Mesenchymal stem cell (in vitro differentiated cells and primary cell): ENCODE measurements at regions not wholly inside any gene's neighbourhood (a gene's known extent, or its start where the extent isn't known, plus 50 kb on each side); places are given as distances from the start of the nearest gene placed in this dataset.

Experiments used
- DNase-seq: peaks from one replicate; pipeline ENCODE4 v3.0.0-alpha.2; 2013
- H2AFZ ChIP-seq: one replicate; pipeline ENCODE4 v1.6.1; 2013; ENCODE audit warnings: low read depth, mild to moderate bottlenecking, control low read depth, inconsistent platforms, low read length, moderate library complexity
- H2AK5ac ChIP-seq: 2 replicates; pipeline ENCODE4 v1.6.1; 2013; ENCODE audit warnings: low read length, moderate library complexity, mild to moderate bottlenecking, inconsistent platforms; ENCODE audit not compliant: severe bottlenecking
- H2BK120ac ChIP-seq: one replicate; pipeline ENCODE4 v1.6.1; 2013; ENCODE audit warnings: low read depth, mild to moderate bottlenecking, inconsistent platforms, low read length, moderate library complexity
- H2BK12ac ChIP-seq, 2 experiments: one replicate each; pipeline ENCODE4 v1.6.1; 2013; ENCODE audit warnings: inconsistent platforms in 2 of 2, low read length in 2 of 2, mild to moderate bottlenecking in 2 of 2, moderate library complexity in 2 of 2, control low read depth in 1 of 2
- H2BK15ac ChIP-seq: one replicate; pipeline ENCODE4 v1.6.1; 2013; ENCODE audit warnings: mild to moderate bottlenecking, low read depth, inconsistent platforms; ENCODE audit not compliant: poor library complexity, severe bottlenecking
- H2BK5ac ChIP-seq: 2 replicates; pipeline ENCODE4 v1.6.1; 2013; ENCODE audit warnings: low read depth, mild to moderate bottlenecking, low read length, control low read depth, inconsistent platforms; ENCODE audit not compliant: poor library complexity, severe bottlenecking
- H3K14ac ChIP-seq, 2 experiments: one replicate each; pipeline ENCODE4 v1.6.1; 2013; ENCODE audit warnings: inconsistent platforms in 2 of 2, low read length in 2 of 2, control low read depth in 1 of 2, mild to moderate bottlenecking in 1 of 2, moderate library complexity in 1 of 2
- H3K18ac ChIP-seq, 2 experiments: one replicate each; pipeline ENCODE4 v1.6.1; 2013; ENCODE audit warnings: inconsistent platforms in 2 of 2, low read length in 2 of 2, control low read depth in 1 of 2, low read depth in 1 of 2, mild to moderate bottlenecking in 1 of 2
- H3K23ac ChIP-seq, 2 experiments: one replicate each; pipeline ENCODE4 v1.6.1; 2013; ENCODE audit warnings: inconsistent platforms in 2 of 2, low read length in 2 of 2, mild to moderate bottlenecking in 2 of 2, moderate library complexity in 2 of 2, control low read depth in 1 of 2
- H3K27ac ChIP-seq: 2 replicates; pipeline ENCODE4 v1.5.1; 2013; ENCODE audit warnings: mild to moderate bottlenecking, moderate library complexity, low read length, control low read depth, inconsistent platforms; ENCODE audit not compliant: poor library complexity, severe bottlenecking
- H3K27me3 ChIP-seq, 2 experiments: 2 replicates each; pipeline versions ENCODE4 v1.6.1 to v1.7.0; 2013; ENCODE audit warnings: low read length in 2 of 2, mild to moderate bottlenecking in 2 of 2, moderate library complexity in 2 of 2, control low read depth in 1 of 2, inconsistent platforms in 1 of 2; ENCODE audit not compliant: control insufficient read depth in 1 of 2, insufficient read depth in 1 of 2
- H3K36me3 ChIP-seq, 2 experiments: 2 replicates each; pipeline versions ENCODE4 v1.6.1 to v1.7.0; 2013; ENCODE audit warnings: low read length in 2 of 2, control low read depth in 1 of 2, inconsistent platforms in 1 of 2, low read depth in 1 of 2, mild to moderate bottlenecking in 1 of 2; ENCODE audit not compliant: insufficient read depth in 2 of 2, control insufficient read depth in 1 of 2
- H3K4ac ChIP-seq, 2 experiments: one replicate each; pipeline ENCODE4 v1.6.1; 2013; ENCODE audit warnings: inconsistent platforms in 2 of 2, low read length in 2 of 2, mild to moderate bottlenecking in 2 of 2, moderate library complexity in 2 of 2, control low read depth in 1 of 2, low read depth in 1 of 2
- H3K4me1 ChIP-seq: 2 replicates; pipeline ENCODE4 v1.6.1; 2013; ENCODE audit warnings: low read depth, low read length, control low read depth; ENCODE audit not compliant: control insufficient read depth, insufficient read depth
- H3K4me2 ChIP-seq: 2 replicates; pipeline ENCODE4 v1.6.1; 2013; ENCODE audit warnings: low read length, mild to moderate bottlenecking, inconsistent platforms; ENCODE audit not compliant: poor library complexity, severe bottlenecking
- H3K4me3 ChIP-seq, 2 experiments: 2 replicates each; pipeline versions ENCODE4 v1.5.1 to v1.7.0; 2013; ENCODE audit warnings: low read length in 2 of 2, mild to moderate bottlenecking in 2 of 2, control low read depth in 1 of 2, low read depth in 1 of 2; ENCODE audit not compliant: insufficient read depth in 1 of 2
- H3K79me1 ChIP-seq: replicated peaks from 2 replicates; pipeline ENCODE4 v1.6.1; 2013; ENCODE audit warnings: mild to moderate bottlenecking, control low read depth, low read length, inconsistent platforms; ENCODE audit not compliant: poor library complexity, severe bottlenecking
- H3K9ac ChIP-seq: 2 replicates; pipeline ENCODE4 v1.7.0; 2013; ENCODE audit warnings: mild to moderate bottlenecking, low read length, moderate library complexity
- H3K9me3 ChIP-seq: 2 replicates; pipeline ENCODE4 v1.7.0; 2013; ENCODE audit warnings: mild to moderate bottlenecking, low read length; ENCODE audit not compliant: control insufficient read depth
- H4K8ac ChIP-seq: one replicate; pipeline ENCODE4 v1.6.1; 2013; ENCODE audit warnings: inconsistent platforms, mild to moderate bottlenecking, low read length, moderate library complexity
- H4K91ac ChIP-seq: one replicate; pipeline ENCODE4 v1.6.1; 2013; ENCODE audit warnings: mild to moderate bottlenecking, low read length, inconsistent platforms
- WGBS: methylation state at CpG from one replicate; pipeline ENCODE4 v1.1.7; 2013; ENCODE audit warnings: mixed read lengths; 5-methylcytosine and 5-hydroxymethylcytosine counted together

DNA sequence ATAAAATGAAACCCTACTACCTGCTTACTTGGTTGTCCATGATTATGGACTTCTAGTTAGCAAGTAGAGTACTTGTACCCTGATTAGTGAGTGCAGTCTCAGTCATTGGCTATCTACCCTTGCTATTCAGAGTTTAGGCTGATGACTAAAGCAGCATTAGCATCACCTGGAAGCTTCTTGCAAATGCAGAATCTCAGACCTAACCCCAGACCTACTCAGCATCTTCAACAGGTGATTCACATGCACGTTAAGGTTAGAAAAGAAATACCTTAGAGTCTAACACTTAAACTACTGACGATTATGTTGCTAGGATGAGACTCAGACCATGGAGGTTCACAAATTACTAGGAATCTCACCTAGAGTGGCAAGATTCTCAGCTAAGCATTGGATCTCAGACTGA lies 399.9 kb upstream of the FANCL start:
- H3K4me2 ChIP-seq, result no peak overlapping the region
- no peak for DNase-seq
- H2AFZ ChIP-seq, result no peak overlapping the region
- peaks cover 2% of the 10 kb centered on the region for H3K4me1 ChIP-seq
- no peaks in the 10 kb centered on the region for H3K27me3 ChIP-seq
- no peak overlapping the region for H3K4me3 ChIP-seq
- H3K14ac ChIP-seq, result no peak overlapping the region
- H3K27ac ChIP-seq, result no peak overlapping the region
- no peak overlapping the region for H2BK5ac ChIP-seq
- H2BK15ac ChIP-seq, result no peak overlapping the region
- H4K91ac ChIP-seq, result no peak overlapping the region
- no peaks in the 10 kb centered on the region for H3K9me3 ChIP-seq
- no peak overlapping the region for H3K9ac ChIP-seq
- H3K79me1 ChIP-seq, result no peaks in the 10 kb centered on the region
- 41% methylated on average over 2 of the region's 2 CpGs for WGBS
- no peak overlapping the region for H3K23ac ChIP-seq
- no peak overlapping the region for H2AK5ac ChIP-seq
- H3K18ac ChIP-seq, result no peak overlapping the region
- H3K36me3 ChIP-seq, result no peaks in the 10 kb centered on the region
- H3K4ac ChIP-seq, result no peak overlapping the region
- H2BK12ac ChIP-seq, result no peak overlapping the region
- no peak overlapping the region for H2BK120ac ChIP-seq
- H4K8ac ChIP-seq, result no peak overlapping the region

DNA sequence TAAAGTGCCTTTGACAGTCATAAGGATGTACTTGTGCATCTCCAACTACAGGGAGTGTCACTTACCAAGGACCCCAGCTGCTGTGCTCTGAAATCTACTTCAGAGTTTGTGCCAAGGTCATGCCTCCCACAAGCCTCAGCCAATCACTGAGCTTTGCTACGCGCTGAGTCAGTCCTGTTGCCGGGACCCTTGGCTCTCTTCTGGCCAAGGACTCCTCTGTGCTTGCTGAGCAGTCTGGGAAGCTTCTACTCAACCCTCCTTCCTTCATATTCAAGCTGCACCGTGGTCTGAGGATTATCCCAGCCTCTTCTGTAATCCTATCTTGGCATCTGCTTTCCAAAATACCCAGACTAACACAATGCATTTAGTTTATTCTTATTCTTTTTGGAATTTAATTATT lies 398.9 kb upstream of the FANCL start:
- Histone ChIP-seq H3K18ac (no peak overlapping the region), H3K4me3 (no peak overlapping the region), H4K91ac (no peak overlapping the region), H3K4ac (no peak overlapping the region), H2BK120ac (no peak overlapping the region), H3K14ac (no peak overlapping the region), H3K4me1 (peaks cover 2% of the 10 kb centered on the region), H3K27ac (no peak overlapping the region), H2AK5ac (no peak overlapping the region), H3K4me2 (no peak overlapping the region), H3K9me3 (no peaks in the 10 kb centered on the region), H2AFZ (no peak overlapping the region), H3K79me1 (no peaks in the 10 kb centered on the region), H2BK15ac (no peak overlapping the region), H2BK12ac (no peak overlapping the region), H3K9ac (no peak overlapping the region), H3K36me3 (no peaks in the 10 kb centered on the region), H4K8ac (no peak overlapping the region), H2BK5ac (no peak overlapping the region), H3K27me3 (no peaks in the 10 kb centered on the region), H3K23ac (no peak overlapping the region)
- WGBS, result 69% methylated on average over 4 of the region's 4 CpGs
- no peak for DNase-seq

DNA sequence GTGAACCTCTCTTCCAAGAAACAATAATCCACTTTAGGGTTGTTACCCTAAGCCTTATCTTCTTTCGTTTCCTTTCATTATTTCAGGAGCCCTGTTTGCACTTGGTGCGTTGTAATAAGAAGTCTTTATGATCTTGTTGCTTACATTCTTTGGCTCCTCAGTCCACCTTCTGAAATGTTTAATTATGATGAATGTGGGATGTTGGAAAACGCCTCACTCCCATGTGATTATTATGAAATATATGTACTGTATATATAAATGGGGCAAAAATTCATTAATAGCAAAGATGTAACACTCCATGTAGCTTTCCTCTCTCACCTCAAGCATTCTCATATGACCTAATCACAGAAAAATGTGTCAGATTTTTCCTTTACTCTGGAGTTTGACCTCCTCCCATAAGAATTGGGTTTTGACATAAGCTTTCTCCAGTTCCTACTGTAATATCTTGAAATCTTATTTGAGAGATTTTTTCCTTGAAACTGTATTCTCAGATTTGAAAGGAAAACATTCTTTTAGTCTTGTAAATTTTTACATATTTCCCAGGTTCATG lies 397.2 kb upstream of the FANCL start:
- H4K8ac ChIP-seq, result no peak overlapping the region
- no peak overlapping the region for H2AK5ac ChIP-seq
- no peak overlapping the region for H2BK12ac ChIP-seq
- H4K91ac ChIP-seq, result no peak overlapping the region
- peak overlapping the region; percentile 43 for H3K27ac ChIP-seq
- H2AFZ ChIP-seq, result no peak overlapping the region
- H3K4ac ChIP-seq, result no peak overlapping the region
- 100% methylated on average over 1 of the region's 3 CpGs for WGBS
- no peak overlapping the region for H3K18ac ChIP-seq
- no peaks in the 10 kb centered on the region for H3K9me3 ChIP-seq
- H2BK15ac ChIP-seq, result no peak overlapping the region
- H2BK120ac ChIP-seq, result no peak overlapping the region
- H3K23ac ChIP-seq, result no peak overlapping the region
- peak overlapping the region; percentile 8 for H2BK5ac ChIP-seq
- H3K9ac ChIP-seq, result no peak overlapping the region
- no peak for DNase-seq
- no peaks in the 10 kb centered on the region for H3K36me3 ChIP-seq
- H3K14ac ChIP-seq, result no peak overlapping the region
- peaks cover 2% of the 10 kb centered on the region for H3K4me1 ChIP-seq
- no peak overlapping the region for H3K4me3 ChIP-seq
- no peaks in the 10 kb centered on the region for H3K27me3 ChIP-seq
- no peak overlapping the region for H3K4me2 ChIP-seq
- H3K79me1 ChIP-seq, result no peaks in the 10 kb centered on the region

DNA sequence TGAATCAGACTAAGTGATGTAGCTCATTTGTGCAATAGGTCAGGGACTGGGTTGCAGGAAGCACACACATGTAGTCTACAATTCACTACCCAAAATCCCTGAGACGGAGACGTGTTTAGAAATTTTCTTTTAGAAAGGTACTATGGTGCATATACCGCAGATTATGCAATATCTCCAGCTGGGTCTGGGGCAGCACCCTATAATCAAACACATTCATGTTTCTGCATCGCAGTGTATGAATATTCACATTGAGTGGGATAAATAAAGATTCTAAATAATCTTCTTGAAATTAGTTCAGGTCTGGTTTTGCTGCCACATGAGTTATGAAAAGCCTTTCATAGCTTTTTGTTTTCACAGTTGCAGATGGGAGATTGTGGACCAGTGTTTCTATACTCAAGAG lies 395.7 kb upstream of the FANCL start:
- no peak overlapping the region for H3K4ac ChIP-seq
- H3K18ac ChIP-seq, result no peak overlapping the region
- H3K14ac ChIP-seq, result no peak overlapping the region
- H2BK120ac ChIP-seq, result no peak overlapping the region
- H3K4me1 ChIP-seq, result peaks cover 2% of the 10 kb centered on the region
- H2BK15ac ChIP-seq, result no peak overlapping the region
- 100% methylated on average over 1 of the region's 4 CpGs for WGBS
- H2BK5ac ChIP-seq, result no peak overlapping the region
- H3K4me2 ChIP-seq, result no peak overlapping the region
- H3K36me3 ChIP-seq, result no peaks in the 10 kb centered on the region
- no peak overlapping the region for H4K91ac ChIP-seq
- no peak overlapping the region for H2AFZ ChIP-seq
- no peaks in the 10 kb centered on the region for H3K9me3 ChIP-seq
- H2AK5ac ChIP-seq, result no peak overlapping the region
- H3K79me1 ChIP-seq, result no peaks in the 10 kb centered on the region
- H3K4me3 ChIP-seq, result no peak overlapping the region
- H3K27ac ChIP-seq, result no peak overlapping the region
- no peak overlapping the region for H2BK12ac ChIP-seq
- H4K8ac ChIP-seq, result no peak overlapping the region
- no peak for DNase-seq
- H3K9ac ChIP-seq, result no peak overlapping the region
- no peaks in the 10 kb centered on the region for H3K27me3 ChIP-seq
- H3K23ac ChIP-seq, result no peak overlapping the region
